Neutrophil (primary cell): ENCODE measurements at regions not wholly inside any gene's neighbourhood (a gene's known extent, or its start where the extent isn't known, plus 50 kb on each side); places are given as distances from the start of the nearest gene placed in this dataset.

Experiments used
- H3K27ac ChIP-seq: fragments of 200-600 bp; sonication (generic); 2 replicates; pipeline ENCODE4 v1.5.1; 2016; ENCODE audit warnings: mild to moderate bottlenecking, moderate library complexity
- H3K27me3 ChIP-seq: fragments of 200-600 bp; sonication (generic); 2 replicates; pipeline ENCODE4 v1.6.0; 2016; ENCODE audit warnings: mild to moderate bottlenecking
- H3K36me3 ChIP-seq: fragments of 200-600 bp; sonication (generic); 2 replicates; pipeline ENCODE4 v1.5.1; 2017
- H3K4me1 ChIP-seq, 2 experiments: fragments of 200-600 bp in 1 of 2; sonication (generic) in 1 of 2; 1 replicate in 1 of 2; 2 replicates in 1 of 2; pipeline versions ENCODE4 v1.5.1 to v1.6.1; 2013 to 2016; ENCODE audit warnings: low read depth in 1 of 2, low read length in 1 of 2, mild to moderate bottlenecking in 1 of 2, moderate library complexity in 1 of 2; ENCODE audit not compliant: control insufficient read depth in 1 of 2, insufficient read depth in 1 of 2
- H3K4me3 ChIP-seq, 2 experiments: fragments of 200-600 bp in 1 of 2; sonication (generic) in 1 of 2; 1 replicate in 1 of 2; 2 replicates in 1 of 2; pipeline ENCODE4 v1.5.1; 2013 to 2016; ENCODE audit warnings: low read depth in 1 of 2, low read length in 1 of 2, mild to moderate bottlenecking in 1 of 2, moderate library complexity in 1 of 2
- H3K9me3 ChIP-seq: fragments of 200-600 bp; sonication (generic); 2 replicates; pipeline ENCODE4 v1.5.1; 2016
- TF ChIP-seq, protein P1 (sequence below): fragments of 200-600 bp; sonication (generic); IDR thresholded peaks from 2 replicates; pipeline ENCODE4 v1.5.1; 2016; ENCODE audit warnings: antibody characterized with exemption

DNA sequence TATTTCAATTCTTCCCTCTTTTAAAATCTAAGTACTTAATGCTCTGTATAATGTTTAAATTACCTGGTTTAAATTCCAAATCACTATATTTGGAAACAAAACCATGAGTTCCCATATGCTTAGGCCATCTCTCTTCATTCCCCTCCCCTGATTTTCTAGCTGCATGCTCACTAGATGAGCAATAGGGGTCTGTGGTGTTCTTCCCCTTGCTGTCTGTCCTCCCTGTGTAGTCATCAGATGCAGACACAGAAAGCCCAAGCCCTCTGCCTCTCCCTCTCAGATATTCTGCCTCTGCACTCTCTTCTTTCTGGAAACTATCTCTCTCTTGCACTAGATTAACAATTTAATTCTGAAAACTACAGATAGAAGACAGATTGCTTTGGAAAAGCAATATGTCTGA is 1730.2 kb downstream of the OLFM4 start:
- no peaks in the 10 kb centered on the region for H3K9me3 ChIP-seq
- H3K4me1 ChIP-seq = no peaks in the 10 kb centered on the region
- H3K27me3 ChIP-seq = no peaks in the 10 kb centered on the region
- TF ChIP-seq, protein P1, sequence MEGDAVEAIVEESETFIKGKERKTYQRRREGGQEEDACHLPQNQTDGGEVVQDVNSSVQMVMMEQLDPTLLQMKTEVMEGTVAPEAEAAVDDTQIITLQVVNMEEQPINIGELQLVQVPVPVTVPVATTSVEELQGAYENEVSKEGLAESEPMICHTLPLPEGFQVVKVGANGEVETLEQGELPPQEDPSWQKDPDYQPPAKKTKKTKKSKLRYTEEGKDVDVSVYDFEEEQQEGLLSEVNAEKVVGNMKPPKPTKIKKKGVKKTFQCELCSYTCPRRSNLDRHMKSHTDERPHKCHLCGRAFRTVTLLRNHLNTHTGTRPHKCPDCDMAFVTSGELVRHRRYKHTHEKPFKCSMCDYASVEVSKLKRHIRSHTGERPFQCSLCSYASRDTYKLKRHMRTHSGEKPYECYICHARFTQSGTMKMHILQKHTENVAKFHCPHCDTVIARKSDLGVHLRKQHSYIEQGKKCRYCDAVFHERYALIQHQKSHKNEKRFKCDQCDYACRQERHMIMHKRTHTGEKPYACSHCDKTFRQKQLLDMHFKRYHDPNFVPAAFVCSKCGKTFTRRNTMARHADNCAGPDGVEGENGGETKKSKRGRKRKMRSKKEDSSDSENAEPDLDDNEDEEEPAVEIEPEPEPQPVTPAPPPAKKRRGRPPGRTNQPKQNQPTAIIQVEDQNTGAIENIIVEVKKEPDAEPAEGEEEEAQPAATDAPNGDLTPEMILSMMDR = no peak
- H3K4me3 ChIP-seq = no peak overlapping the region
- no peaks in the 10 kb centered on the region for H3K36me3 ChIP-seq
- H3K27ac ChIP-seq = no peak overlapping the region

DNA sequence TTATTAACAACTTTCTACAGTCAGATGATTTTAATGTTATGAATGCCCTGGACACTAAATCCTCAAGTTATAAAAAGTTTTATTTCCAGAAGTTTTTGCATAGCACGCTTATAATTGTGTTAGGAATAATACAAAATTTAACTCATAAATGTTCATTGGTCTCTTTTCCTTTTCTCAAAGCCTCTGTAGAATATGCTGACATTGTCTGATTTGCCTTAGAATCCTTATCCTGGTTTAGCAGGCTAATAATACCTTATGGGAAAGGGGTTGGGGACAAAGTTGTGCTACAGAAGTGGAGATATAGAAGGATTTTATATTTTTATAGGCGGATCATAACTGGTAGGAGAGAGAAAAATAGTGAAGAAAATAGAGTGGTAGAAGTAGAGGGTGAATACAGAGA is 1739.6 kb downstream of the OLFM4 start:
- Histone ChIP-seq H3K4me1 (no peaks in the 10 kb centered on the region), H3K9me3 (no peaks in the 10 kb centered on the region), H3K4me3 (no peak overlapping the region), H3K27ac (no peak overlapping the region), H3K27me3 (no peaks in the 10 kb centered on the region), H3K36me3 (no peaks in the 10 kb centered on the region)
- TF ChIP-seq, protein P1 = no peak

DNA sequence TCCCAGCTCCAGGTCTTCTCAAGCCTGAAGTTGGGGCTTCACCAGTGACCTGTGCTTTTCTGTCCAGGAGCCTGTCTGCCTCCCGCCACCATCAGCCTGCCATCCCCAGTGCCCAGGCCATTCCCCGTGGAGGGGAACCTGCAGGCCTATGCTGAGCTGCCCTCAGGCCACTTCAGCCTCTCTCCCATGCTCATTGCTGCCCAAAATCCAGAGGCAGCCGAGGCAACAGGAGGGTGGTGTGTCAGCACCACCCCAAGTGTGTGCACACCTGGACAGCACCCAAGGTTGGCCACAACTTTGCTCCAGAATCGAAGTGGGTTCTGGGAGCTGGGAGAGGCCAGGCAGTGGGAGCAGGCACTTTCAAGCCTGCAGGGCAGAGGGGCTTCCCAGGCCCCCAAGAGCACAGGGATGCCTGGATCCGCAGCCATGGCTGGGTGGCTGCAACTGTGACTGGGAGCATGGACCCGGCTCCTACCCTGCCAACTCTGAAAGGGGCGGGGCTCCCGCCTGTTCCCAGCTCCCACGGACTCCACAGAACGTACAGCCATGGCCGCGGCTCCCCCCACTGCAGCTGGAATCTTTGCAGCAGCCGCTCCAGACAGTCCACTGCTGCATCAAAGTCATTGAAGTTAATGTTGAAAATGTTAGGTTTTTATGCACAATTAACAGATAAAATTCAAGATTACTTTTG is 1747.0 kb downstream of the OLFM4 start:
- Histone ChIP-seq H3K27ac (no peak overlapping the region), H3K4me3 (no peak overlapping the region), H3K9me3 (no peaks in the 10 kb centered on the region), H3K27me3 (no peaks in the 10 kb centered on the region), H3K4me1 (no peaks in the 10 kb centered on the region), H3K36me3 (no peaks in the 10 kb centered on the region)
- TF ChIP-seq, protein P1 = no peak

DNA sequence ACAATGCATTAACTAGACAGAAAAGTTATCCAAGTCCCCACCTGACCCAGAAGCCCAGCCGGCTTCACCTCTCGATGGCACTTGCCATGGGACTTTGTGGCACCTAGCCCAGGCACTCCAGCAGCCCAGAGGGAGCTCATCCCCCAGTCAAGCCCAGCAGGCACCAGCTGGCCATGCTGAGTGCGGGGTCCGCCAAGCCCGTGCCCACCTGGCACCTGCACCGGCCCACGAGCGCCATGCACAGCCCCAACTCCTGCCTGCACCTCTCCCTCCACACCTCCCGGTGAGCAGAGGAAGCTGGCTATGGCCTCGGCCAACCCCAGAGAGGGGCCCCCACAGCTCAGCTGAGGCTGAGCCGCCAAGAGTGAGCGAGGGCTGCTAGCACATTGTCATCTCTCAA is 1759.1 kb downstream of the OLFM4 start:
- Histone ChIP-seq H3K27ac (no peak overlapping the region), H3K27me3 (no peaks in the 10 kb centered on the region), H3K36me3 (no peaks in the 10 kb centered on the region), H3K4me3 (no peak overlapping the region), H3K9me3 (no peaks in the 10 kb centered on the region), H3K4me1 (no peaks in the 10 kb centered on the region)
- TF ChIP-seq, protein P1 = no peak

DNA sequence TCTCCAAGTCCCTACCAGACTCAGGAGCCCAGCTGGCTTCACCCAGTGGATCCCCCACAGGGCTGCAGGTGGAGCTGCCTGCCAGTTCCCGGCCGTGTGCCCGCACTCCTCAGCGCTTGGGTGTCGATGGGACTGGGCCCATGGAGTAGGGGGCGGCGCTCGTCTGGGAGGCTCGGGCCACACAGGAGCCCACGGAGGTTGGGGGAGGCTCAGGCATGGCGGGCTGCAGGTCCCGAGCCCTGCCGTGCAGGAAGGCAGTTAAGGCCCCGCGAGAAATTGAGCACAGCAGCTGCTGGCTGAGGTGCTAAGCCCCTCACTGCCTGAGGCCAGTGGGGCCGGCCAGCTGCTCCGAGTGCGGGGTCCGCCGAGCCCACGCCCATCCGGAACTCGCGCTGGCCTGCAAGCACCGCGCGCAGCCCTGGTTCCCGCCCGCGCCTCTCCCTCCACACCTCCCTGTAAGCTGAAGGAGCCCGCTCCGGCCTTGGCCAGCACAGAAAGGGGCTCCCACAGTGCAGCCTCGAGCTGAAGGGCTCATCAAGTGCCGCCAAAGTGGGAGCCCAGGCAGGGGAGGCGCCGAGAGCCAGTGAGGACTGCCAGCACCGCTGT is 1771.1 kb downstream of the OLFM4 start:
- H3K9me3 ChIP-seq = no peaks in the 10 kb centered on the region
- no peak overlapping the region for H3K4me3 ChIP-seq
- H3K4me1 ChIP-seq = no peaks in the 10 kb centered on the region
- H3K36me3 ChIP-seq = no peaks in the 10 kb centered on the region
- no peak overlapping the region for H3K27ac ChIP-seq
- H3K27me3 ChIP-seq = no peaks in the 10 kb centered on the region
- TF ChIP-seq, protein P1 = no peak
